ENCODE measurements at regions not wholly inside any gene's neighbourhood (a gene's known extent, or its start where the extent isn't known, plus 50 kb on each side); places are given as distances from the start of the nearest gene placed in this dataset.

DNA sequence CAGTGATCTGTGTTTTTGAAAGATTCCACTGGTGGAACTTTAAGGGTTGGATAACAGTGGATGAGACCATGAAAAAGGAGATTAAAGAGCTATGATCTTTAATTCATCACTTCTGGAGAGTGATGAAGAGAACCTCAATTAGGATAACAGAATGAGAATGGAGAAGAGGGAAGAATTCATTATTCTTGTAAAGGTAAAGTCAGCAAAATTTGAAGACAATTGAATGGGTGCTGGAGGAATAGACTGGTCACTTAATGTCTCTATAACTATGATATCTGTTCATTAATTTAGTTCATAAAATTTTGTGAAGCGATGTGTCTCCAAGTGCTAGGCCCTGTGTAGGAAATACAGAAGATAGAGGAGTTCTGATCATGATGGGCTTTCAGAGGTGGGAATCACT, 1013.2 kb upstream of the FANCL start:
- TF ChIP-seq, protein P1, sequence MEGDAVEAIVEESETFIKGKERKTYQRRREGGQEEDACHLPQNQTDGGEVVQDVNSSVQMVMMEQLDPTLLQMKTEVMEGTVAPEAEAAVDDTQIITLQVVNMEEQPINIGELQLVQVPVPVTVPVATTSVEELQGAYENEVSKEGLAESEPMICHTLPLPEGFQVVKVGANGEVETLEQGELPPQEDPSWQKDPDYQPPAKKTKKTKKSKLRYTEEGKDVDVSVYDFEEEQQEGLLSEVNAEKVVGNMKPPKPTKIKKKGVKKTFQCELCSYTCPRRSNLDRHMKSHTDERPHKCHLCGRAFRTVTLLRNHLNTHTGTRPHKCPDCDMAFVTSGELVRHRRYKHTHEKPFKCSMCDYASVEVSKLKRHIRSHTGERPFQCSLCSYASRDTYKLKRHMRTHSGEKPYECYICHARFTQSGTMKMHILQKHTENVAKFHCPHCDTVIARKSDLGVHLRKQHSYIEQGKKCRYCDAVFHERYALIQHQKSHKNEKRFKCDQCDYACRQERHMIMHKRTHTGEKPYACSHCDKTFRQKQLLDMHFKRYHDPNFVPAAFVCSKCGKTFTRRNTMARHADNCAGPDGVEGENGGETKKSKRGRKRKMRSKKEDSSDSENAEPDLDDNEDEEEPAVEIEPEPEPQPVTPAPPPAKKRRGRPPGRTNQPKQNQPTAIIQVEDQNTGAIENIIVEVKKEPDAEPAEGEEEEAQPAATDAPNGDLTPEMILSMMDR (IDR thresholded peaks at IDR 0.05) = no peak
- no peak overlapping the region for H3K4me3 Mint-ChIP-seq
- H3K27me3 Mint-ChIP-seq = no peaks in the 10 kb centered on the region
- H3K9me3 Mint-ChIP-seq = no peaks in the 10 kb centered on the region
- Histone ChIP-seq H3K4me3 (ENCODE audit: low read length) (no peak overlapping the region), H3K36me3 (ENCODE audit: insufficient read depth, low read length) (no peaks in the 10 kb centered on the region), H3K27ac (ENCODE audit: low read depth in 1 of 2, low read length in 2 of 2) (no peak overlapping the region), H3K9me3 (ENCODE audit: control insufficient read depth in 1 of 2, insufficient read depth in 1 of 2, low read length in 2 of 2) (no peaks in the 10 kb centered on the region), H3K4me1 (ENCODE audit: insufficient read depth, low read length) (no peaks in the 10 kb centered on the region), H3K27me3 (ENCODE audit: control insufficient read depth in 1 of 2, insufficient read depth in 2 of 2, low read length in 2 of 2) (no peaks in the 10 kb centered on the region)
- no peak overlapping the region for H3K27ac Mint-ChIP-seq
- DNase-seq (no peak), ATAC-seq (ENCODE audit: poor library complexity) (no peak)
- ChIA-PET CTCF (no interaction called here), POLR2A (no interaction called here)
- intact Hi-C loops (cut with DNase I, micrococcal nuclease) = loop anchor here in 1 of 2 experiments (10.0 kb wide), 1 partner anchor 529 kb away; no protein-coding TSS in a partner anchor
- no peaks in the 10 kb centered on the region for H3K4me1 Mint-ChIP-seq (ENCODE audit: low read depth)
- H3K36me3 Mint-ChIP-seq (ENCODE audit: low read depth) = no peaks in the 10 kb centered on the region

DNA sequence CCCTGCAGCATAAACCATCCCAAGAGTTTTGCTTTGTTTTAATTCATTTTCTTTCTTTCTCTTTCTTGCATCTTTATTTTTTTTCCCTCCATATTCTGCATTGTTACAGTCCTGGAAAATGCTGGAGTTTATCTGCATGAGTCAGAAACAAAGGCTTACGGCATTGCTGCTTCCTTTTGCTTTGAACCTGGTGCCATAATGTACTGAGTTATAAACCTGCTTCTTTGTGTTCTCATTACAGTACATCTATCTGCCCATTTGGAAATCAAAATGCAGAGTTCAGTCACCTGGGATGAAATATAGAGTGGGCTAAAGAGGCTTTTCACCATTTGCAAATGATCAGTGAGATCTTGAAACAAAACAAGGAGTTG, 1009.2 kb upstream of the FANCL start:
- H3K4me3 Mint-ChIP-seq = no peak overlapping the region
- intact Hi-C loops (cut with DNase I, micrococcal nuclease) = loop anchor here in 1 of 2 experiments (10.0 kb wide), 1 partner anchor 525 kb away; no protein-coding TSS in a partner anchor
- H3K36me3 Mint-ChIP-seq (ENCODE audit: low read depth) = no peaks in the 10 kb centered on the region
- no peaks in the 10 kb centered on the region for H3K9me3 Mint-ChIP-seq
- H3K27ac ChIP-seq (ENCODE audit: low read depth in 1 of 2, low read length in 2 of 2) = no peak overlapping the region
- ChIA-PET POLR2A (no interaction called here), CTCF (no interaction called here)
- DNase-seq = no peak
- H3K4me1 ChIP-seq (ENCODE audit: insufficient read depth, low read length) = no peaks in the 10 kb centered on the region
- TF ChIP-seq, protein P1 (IDR thresholded peaks at IDR 0.05) = no peak
- H3K27ac Mint-ChIP-seq = no peak overlapping the region
- no peaks in the 10 kb centered on the region for H3K36me3 ChIP-seq (ENCODE audit: insufficient read depth, low read length)
- H3K4me3 ChIP-seq (ENCODE audit: low read length) = no peak overlapping the region
- no peaks in the 10 kb centered on the region for H3K27me3 Mint-ChIP-seq
- no peak for ATAC-seq (ENCODE audit: poor library complexity)
- H3K9me3 ChIP-seq (ENCODE audit: control insufficient read depth in 1 of 2, insufficient read depth in 1 of 2, low read length in 2 of 2) = no peaks in the 10 kb centered on the region
- no peaks in the 10 kb centered on the region for H3K4me1 Mint-ChIP-seq (ENCODE audit: low read depth)
- H3K27me3 ChIP-seq (ENCODE audit: control insufficient read depth in 1 of 2, insufficient read depth in 2 of 2, low read length in 2 of 2) = no peaks in the 10 kb centered on the region

DNA sequence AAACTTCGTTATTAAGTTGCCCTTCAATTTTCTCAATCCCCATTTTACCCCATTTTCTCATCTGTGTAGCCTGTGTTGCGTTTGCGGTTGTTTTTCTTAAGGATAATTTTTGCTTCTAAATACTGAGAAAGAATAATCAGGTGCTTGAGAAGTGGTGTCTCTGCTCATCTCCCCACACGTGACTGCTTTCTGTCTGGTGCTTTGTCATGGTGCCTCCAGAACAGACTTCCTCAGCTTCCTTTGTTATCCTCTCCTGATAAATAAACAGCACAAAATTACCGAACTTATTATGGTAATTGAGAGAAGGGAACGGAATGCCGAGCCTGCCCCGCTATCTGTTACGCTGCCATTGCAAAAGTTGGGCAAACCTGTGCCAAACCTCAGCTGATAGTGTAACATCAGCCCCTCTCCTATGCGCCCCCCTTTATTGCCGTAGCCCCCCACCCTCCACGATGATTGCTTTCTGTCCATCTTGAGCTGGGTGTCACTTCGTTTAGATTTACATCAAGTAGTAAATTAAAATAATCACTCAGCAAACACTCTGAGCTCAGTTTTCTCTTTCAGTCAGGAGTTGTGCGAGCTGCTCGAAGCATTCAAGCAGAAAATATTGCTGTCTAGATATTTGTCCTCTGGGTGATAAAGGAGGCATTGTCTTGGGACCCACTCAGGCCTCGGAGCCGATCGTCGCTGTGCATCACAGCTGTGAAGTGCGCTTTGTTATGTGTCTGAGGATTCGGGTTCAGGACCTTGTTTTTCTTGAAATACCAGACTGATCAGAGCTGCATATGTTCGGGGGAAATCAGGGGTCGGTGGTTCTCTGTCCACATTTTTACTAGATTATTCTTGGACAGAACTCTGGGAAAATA, 1008.5 kb upstream of the FANCL start:
- intact Hi-C loops (cut with DNase I, micrococcal nuclease) = loop anchor here in 1 of 2 experiments (10.0 kb wide), 1 partner anchor 525 kb away; no protein-coding TSS in a partner anchor
- Mint-ChIP-seq H3K9me3 (no peaks in the 10 kb centered on the region), H3K4me3 (no peak overlapping the region), H3K4me1 (ENCODE audit: low read depth) (no peaks in the 10 kb centered on the region), H3K36me3 (ENCODE audit: low read depth) (no peaks in the 10 kb centered on the region), H3K27ac (no peak overlapping the region), H3K27me3 (no peaks in the 10 kb centered on the region)
- no peak for DNase-seq
- H3K4me3 ChIP-seq (ENCODE audit: low read length) = no peak overlapping the region
- no peaks in the 10 kb centered on the region for H3K27me3 ChIP-seq (ENCODE audit: control insufficient read depth in 1 of 2, insufficient read depth in 2 of 2, low read length in 2 of 2)
- no peak overlapping the region for H3K27ac ChIP-seq (ENCODE audit: low read depth in 1 of 2, low read length in 2 of 2)
- H3K4me1 ChIP-seq (ENCODE audit: insufficient read depth, low read length) = no peaks in the 10 kb centered on the region
- no peaks in the 10 kb centered on the region for H3K36me3 ChIP-seq (ENCODE audit: insufficient read depth, low read length)
- TF ChIP-seq, protein P1 (IDR thresholded peaks at IDR 0.05) = no peak
- CTCF ChIA-PET = no interaction called here
- H3K9me3 ChIP-seq (ENCODE audit: control insufficient read depth in 1 of 2, insufficient read depth in 1 of 2, low read length in 2 of 2) = no peaks in the 10 kb centered on the region
- ATAC-seq (ENCODE audit: poor library complexity) = no peak
- POLR2A ChIA-PET = no interaction called here

Measured in CD4-positive, alpha-beta T cell (primary cell).